Right cardiac atrium (tissue), 5 donors: ENCODE measurements at regions not wholly inside any gene's neighbourhood (a gene's known extent, or its start where the extent isn't known, plus 50 kb on each side); places are given as distances from the start of the nearest gene placed in this dataset.

Experiments used
- ATAC-seq, 2 donors: fragments of 200-7000 bp; cut with Tn5 transposase; one replicate each; pipeline versions ENCODE4 v1.8.0 to v1.9.1; 2020; ENCODE audit warnings: moderate library complexity in 2 of 2, mild to moderate bottlenecking in 1 of 2
- DNase-seq, 3 donors: peaks; one replicate each; pipeline ENCODE4 v3.0.0-alpha.2; 2020
- H3K27ac ChIP-seq: one replicate; pipeline ENCODE4 v1.5.1; 2013; ENCODE audit warnings: mild to moderate bottlenecking, low read length, control low read depth, moderate library complexity
- H3K27me3 ChIP-seq: one replicate; pipeline ENCODE4 v1.6.1; 2013; ENCODE audit not compliant: control insufficient read depth, insufficient read depth
- H3K4me1 ChIP-seq: one replicate; pipeline ENCODE4 v1.6.1; 2013; ENCODE audit warnings: low read length; ENCODE audit not compliant: control insufficient read depth, insufficient read depth
- H3K4me3 ChIP-seq: one replicate; pipeline ENCODE4 v1.5.1; 2013; ENCODE audit warnings: low read length, control low read depth
- H3K9me3 ChIP-seq: one replicate; pipeline ENCODE4 v1.6.1; 2013; ENCODE audit warnings: low read length; ENCODE audit not compliant: control insufficient read depth
- WGBS: extraction: QIAGEN DNeasy Blood & Tissue Kit; methylation state at CpG from one replicate; pipeline ENCODE4 v1.1.7; 2013; 5-methylcytosine and 5-hydroxymethylcytosine counted together
- intact Hi-C, 4 donors: fragments of 100-400 bp; cut with DNase I; formaldehyde crosslinking; loops; one replicate each; pipeline versions ENCODE4 v1.11.0 to v1.14.0; 2022 to 2023
- donor health status: healthy with polysubstance abuse.
- donor health status: DM: no; HTN: yes; CAD: no.
- donor health status: DM: no; HTN: no; CAD: no.
- donor health status: DM: no; HTN: yes; CAD: no; lungs with severe emphysema.
- donor health status: DM: yes; HTN: yes; CAD: no.

DNA sequence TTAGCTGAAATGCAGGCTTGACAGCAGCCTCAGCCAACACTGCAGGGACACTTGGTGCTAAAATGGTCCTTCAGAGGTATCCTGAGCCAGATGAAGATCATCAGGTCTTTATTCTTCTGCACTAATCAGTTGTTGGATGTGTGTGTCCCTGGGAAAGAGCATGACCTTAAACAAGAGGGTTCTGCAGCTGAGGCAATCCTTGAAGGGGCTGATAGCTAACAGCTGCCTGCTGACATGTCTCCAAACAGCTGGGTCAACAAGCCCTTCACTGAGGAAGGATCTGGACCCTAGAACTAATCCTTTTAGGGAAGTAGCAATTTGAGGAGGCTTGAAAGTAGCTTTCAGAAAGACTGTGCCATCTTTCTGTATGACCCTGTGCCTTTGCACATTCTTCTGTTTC, 376.3 kb upstream of the ACTBL2 start:
- ATAC-seq (no peak), DNase-seq (no peak)
- H3K27me3 ChIP-seq: no peaks in the 10 kb centered on the region
- H3K27ac ChIP-seq: no peak overlapping the region
- intact Hi-C loops: no loop called here
- peaks cover 4% of the 10 kb centered on the region for H3K4me1 ChIP-seq
- H3K4me3 ChIP-seq: no peak overlapping the region
- no peaks in the 10 kb centered on the region for H3K9me3 ChIP-seq

DNA sequence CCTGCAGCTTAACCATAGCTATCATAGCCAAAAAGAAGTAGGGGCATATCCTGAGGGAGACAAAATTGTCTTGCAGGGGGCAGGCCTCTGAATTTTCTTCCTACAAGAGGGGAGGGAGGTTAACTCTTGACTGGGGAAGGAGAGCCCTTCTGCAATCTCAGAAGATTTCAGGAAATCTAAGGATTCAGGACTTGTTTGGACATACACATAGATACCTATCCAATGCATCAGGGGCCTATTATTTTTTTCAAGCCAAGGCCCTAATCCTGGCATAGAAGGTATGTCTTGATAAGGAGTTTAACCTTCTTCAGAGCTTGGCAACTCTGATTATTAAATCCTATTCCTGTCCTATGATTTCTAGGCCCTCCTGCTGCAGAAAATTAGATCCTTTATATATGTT, 375.1 kb upstream of the ACTBL2 start:
- Histone ChIP-seq H3K4me3 (no peak overlapping the region), H3K4me1 (peaks cover 4% of the 10 kb centered on the region)
- intact Hi-C loops: no loop called here

DNA sequence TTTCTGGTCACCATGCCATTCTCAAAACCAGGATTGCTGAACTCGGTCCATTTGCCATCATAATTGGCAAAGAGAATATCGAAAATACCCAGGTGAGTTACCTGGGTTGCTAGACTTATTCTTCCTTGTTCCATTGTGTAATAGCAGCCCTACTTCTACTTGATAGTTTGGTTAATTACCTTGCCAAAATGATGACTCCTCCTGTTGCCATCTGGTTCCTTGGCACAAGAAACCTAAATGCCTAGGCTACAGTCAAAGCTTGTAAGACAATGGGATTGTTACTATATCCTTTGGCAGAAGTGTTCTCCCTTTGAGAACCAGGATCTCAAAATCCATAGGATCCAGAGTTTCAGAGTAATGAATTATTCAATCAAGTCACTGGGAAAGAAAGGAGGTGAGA, 373.2 kb upstream of the ACTBL2 start:
- WGBS: 95% methylated on average over 2 of the region's 2 CpGs
- Histone ChIP-seq H3K4me1 (peaks cover 3% of the 10 kb centered on the region), H3K9me3 (no peaks in the 10 kb centered on the region), H3K27me3 (no peaks in the 10 kb centered on the region), H3K4me3 (no peak overlapping the region), H3K27ac (no peak overlapping the region)
- intact Hi-C loops: no loop called here
- ATAC-seq (no peak), DNase-seq (no peak)

More for the DNA sequence above, 375.1 kb upstream of the ACTBL2 start:
- no peak overlapping the region for H3K27ac ChIP-seq
- DNase-seq (no peak), ATAC-seq (no peak)
- no peaks in the 10 kb centered on the region for H3K27me3 ChIP-seq
- H3K9me3 ChIP-seq: no peaks in the 10 kb centered on the region

DNA sequence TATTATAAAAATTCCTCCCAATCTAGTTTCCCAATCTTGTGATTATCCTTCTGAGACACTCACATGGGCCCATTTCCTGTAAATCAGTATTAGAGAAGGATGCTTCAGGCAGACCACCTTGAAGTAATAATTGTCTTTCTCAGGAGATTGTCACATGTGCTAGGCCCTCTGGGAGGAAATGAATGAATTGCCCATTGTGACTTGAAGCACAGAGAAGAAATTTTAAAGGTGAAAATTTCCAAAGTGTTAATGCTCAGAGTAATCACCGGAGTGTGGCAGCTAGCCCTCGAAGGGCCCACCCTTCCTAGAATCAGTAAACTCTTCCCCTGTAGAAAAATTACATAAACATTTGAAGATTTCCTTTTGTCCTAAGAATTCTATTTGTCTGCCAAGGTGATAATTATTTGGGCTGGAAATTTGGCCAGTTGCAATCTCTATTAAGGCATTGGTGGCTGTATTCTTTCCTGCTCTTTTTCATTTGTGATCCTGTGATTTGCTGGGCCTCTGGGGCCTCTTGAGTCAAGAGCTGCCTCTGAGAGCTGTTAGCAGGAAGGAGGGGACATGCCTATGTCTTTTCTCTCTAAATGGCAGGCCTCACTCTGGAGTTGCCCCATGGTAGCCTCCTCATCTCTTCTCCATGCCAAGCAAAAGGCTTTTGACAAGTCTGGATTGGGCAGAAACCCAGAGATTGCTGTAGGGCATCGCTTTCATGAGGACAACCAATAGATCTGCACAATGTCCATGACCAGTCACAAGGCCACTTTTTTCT, 371.5 kb upstream of the ACTBL2 start:
- H3K27ac ChIP-seq: no peak overlapping the region
- no peak for ATAC-seq
- H3K4me3 ChIP-seq: no peak overlapping the region
- DNase-seq: no peak
- intact Hi-C loops: no loop called here
- peaks cover 3% of the 10 kb centered on the region for H3K4me1 ChIP-seq
- WGBS: 58% methylated on average over 3 of the region's 3 CpGs
- no peaks in the 10 kb centered on the region for H3K9me3 ChIP-seq
- no peaks in the 10 kb centered on the region for H3K27me3 ChIP-seq

DNA sequence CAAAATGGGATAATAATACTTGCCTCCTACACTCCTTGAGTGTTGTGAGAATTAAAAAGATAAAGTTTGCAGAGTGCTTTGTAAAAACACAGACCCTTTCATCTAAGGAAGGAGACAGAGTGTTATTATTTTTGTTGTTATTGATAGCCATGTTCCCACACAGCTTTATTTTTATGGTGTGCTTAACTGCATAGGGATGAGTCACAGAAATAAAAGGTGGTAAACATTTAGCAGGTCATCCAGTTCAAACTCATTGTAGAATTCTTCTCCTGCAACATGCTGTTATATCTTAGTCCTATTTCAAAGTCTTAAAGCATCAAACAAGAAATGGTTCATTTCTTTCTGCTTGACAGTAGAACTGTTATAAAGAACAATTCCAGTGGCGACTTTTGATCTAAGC, 367.5 kb upstream of the ACTBL2 start:
- Histone ChIP-seq H3K27ac (no peak overlapping the region), H3K9me3 (no peaks in the 10 kb centered on the region), H3K4me3 (no peak overlapping the region), H3K27me3 (no peaks in the 10 kb centered on the region), H3K4me1 (peaks cover 3% of the 10 kb centered on the region)
- ATAC-seq: no peak
- intact Hi-C loops: no loop called here
- DNase-seq: no peak
- 71% methylated on average over 1 of the region's 1 CpG for WGBS

DNA sequence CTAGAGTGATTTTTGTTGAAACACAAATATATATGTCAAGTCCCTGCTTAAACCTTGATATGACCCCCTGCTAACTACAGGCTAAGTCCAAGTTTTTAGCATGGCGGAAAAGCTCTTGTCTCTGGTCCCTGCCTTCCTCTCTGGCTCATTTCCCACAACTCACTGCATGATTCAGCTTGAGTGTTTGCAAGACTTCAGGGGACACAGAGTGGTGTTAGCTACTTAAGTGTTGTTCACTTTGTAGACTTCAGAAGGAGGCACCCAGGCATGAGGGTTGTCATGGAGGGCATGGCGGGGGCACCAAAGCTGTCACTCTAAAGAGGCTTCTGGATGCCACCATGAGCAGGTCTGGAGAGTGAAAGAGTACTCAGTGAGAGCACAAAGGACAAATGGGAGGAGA, 362.4 kb upstream of the ACTBL2 start:
- H3K27ac ChIP-seq: no peak overlapping the region
- no peaks in the 10 kb centered on the region for H3K9me3 ChIP-seq
- no peak for DNase-seq
- intact Hi-C loops: no loop called here
- ATAC-seq: no peak
- no peaks in the 10 kb centered on the region for H3K27me3 ChIP-seq
- WGBS: 95% methylated on average over 2 of the region's 2 CpGs
- H3K4me3 ChIP-seq: no peak overlapping the region
- H3K4me1 ChIP-seq: no peaks in the 10 kb centered on the region

DNA sequence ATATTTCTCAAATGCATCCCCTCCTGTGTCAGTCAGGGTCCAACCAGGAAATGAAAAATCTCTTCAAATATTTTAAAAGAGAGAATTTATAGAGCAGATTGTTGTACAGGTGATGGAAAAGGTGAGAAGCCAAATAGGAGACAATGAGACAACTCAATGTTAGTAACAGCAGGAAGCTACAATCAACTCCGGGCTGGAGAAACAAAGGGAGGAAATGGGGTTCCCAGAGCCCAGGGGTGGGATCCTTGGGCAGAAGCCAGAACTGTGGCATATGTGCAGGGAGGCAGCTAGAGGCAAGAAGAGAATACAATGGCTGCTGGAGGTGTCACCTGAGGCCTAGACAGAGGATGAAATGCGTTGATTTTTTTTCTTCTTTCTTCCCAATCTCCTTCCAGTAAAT, 361.8 kb upstream of the ACTBL2 start:
- Histone ChIP-seq H3K4me3 (no peak overlapping the region), H3K4me1 (no peaks in the 10 kb centered on the region), H3K27me3 (no peaks in the 10 kb centered on the region), H3K27ac (no peak overlapping the region), H3K9me3 (no peaks in the 10 kb centered on the region)
- 68% methylated on average over 2 of the region's 2 CpGs for WGBS
- intact Hi-C loops: no loop called here
- DNase-seq (peak in 2 of 3 donors; percentile 31 to 59), ATAC-seq (peak; percentile 24 to 74)

DNA sequence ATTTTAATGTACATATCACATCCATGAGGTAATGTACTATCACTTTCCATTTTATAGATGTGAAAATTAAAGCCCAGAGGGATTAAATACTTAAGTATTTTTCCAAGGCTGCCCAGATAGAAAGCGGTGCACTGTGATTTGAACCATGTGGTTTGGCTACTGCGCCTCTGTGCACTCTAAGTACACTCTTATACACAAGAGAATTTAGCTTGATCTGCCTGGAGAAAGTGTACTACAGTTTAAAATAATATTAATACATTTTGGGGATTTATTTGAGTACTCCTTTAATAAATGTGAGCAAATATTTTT, 360.4 kb upstream of the ACTBL2 start:
- Histone ChIP-seq H3K27ac (no peak overlapping the region), H3K4me1 (no peaks in the 10 kb centered on the region), H3K9me3 (no peaks in the 10 kb centered on the region), H3K4me3 (no peak overlapping the region), H3K27me3 (no peaks in the 10 kb centered on the region)
- WGBS: 79% methylated on average over 2 of the region's 2 CpGs
- DNase-seq (no peak), ATAC-seq (no peak)
- intact Hi-C loops: no loop called here

DNA sequence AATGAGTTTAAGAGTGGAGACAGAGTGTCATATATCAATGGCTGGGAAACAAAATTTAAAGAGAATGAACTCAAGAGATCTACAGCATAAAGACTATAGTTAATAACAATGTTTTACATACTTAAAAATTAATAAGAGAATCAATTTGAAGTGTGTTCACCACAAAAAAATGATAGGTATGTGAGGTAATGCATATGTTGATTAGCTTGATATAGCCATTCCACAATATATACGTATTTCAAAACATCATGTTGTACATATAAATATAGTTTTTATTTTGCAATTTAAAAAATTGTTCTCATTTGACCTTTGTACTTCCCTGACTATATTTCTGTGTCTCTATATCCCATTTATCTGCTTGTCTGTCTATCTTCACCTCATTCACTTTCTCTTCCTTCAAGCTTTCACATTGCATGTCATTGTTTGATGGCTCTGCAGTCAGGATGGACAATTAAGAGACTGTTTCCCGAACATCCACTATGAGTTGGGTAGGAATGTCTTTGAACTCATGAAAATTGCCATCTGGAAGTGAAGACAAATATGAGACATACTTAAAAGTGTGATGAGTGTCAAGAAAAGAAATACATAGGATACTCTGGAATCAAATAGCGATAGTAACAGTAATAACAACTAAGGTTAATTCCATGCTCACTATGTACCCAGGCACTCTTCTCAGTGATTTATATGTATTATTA, 359.9 kb upstream of the ACTBL2 start:
- Histone ChIP-seq H3K9me3 (no peaks in the 10 kb centered on the region), H3K4me1 (no peaks in the 10 kb centered on the region), H3K4me3 (no peak overlapping the region), H3K27ac (no peak overlapping the region), H3K27me3 (no peaks in the 10 kb centered on the region)
- intact Hi-C loops: no loop called here
- no peak for ATAC-seq
- WGBS: 86% methylated on average over 3 of the region's 3 CpGs
- DNase-seq: no peak

DNA sequence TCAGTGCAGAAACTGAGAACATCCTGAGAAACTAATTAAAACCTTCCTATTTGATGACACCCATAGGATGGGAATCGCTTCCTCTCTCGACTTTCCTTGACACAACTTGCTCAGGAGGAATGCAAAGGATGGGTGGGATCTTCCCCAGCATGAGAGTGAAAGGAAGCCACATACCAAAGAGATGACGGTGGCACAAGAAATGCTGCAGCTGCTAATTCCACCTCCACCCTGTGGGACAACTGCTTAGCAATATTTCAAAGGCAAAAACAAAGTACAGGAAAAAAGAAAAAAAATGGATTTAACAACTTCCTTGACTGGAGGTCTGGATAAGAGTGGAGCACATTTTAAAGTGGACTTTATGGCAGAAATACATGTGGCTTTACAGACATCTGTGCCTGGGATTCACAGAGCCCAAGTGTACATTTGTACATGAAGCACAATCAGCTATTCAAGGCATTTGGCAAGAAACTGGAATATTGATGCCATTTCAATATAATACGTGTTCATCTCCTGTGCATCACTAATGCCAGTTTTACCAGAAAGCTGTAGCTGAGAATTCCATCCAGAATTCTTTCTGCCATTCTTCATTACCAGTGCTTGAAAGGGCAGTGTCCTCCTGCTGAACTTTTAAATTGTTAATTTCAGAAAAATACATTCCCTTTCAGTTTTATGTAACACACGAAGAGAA, 359.2 kb upstream of the ACTBL2 start:
- H3K4me1 ChIP-seq: no peaks in the 10 kb centered on the region
- 34% methylated on average over 5 of the region's 5 CpGs for WGBS
- intact Hi-C loops: no loop called here
- H3K9me3 ChIP-seq: no peaks in the 10 kb centered on the region
- no peak overlapping the region for H3K27ac ChIP-seq
- H3K4me3 ChIP-seq: no peak overlapping the region
- no peak for DNase-seq
- H3K27me3 ChIP-seq: no peaks in the 10 kb centered on the region
- peak; percentile 29 to 79 for ATAC-seq

DNA sequence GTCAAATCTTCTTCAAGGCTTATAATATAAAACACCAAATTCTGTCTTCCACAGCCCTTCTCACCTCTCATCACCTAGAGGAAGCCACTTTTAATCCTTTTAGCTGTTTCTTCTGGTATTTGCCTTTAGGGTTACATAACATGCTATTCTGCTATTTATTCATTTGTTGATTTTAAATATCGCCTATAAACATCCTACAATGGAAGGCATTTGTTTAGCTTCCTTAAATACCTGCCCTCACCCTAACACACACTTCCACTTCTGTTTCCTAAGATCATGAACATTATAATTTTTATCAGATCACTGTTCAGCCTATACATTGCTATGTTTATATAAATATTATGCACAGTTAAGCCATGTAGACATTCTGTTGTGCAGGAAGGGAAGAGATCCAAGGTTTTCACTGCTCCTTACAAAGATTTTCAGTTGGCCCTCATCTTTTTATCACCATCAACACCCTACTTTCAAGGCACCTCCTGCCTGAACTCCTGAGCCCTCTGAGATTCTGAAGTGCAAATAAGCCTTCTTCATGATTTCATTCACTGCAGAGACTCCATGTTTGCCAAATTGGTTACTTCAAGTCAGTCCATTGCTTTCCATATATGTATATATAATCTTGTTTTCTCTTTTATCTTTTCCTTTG, 356.9 kb upstream of the ACTBL2 start:
- Histone ChIP-seq H3K4me3 (no peak overlapping the region), H3K4me1 (no peaks in the 10 kb centered on the region), H3K27ac (no peak overlapping the region), H3K9me3 (no peaks in the 10 kb centered on the region), H3K27me3 (no peaks in the 10 kb centered on the region)
- ATAC-seq (no peak), DNase-seq (no peak)
- 99% methylated on average over 1 of the region's 1 CpG for WGBS
- intact Hi-C loops: no loop called here
